GM18505 (cell line): ENCODE measurements at regions not wholly inside any gene's neighbourhood (a gene's known extent, or its start where the extent isn't known, plus 50 kb on each side); places are given as distances from the start of the nearest gene placed in this dataset.
"Not testable (repeated sequence)": the region's sequence is repeated elsewhere in the genome, so short reads cannot be mapped to it uniquely, and the experiment has no call there.

Experiments used
- ATAC-seq: cut with Tn5 transposase; IDR thresholded peaks from one replicate; pipeline ENCODE4 v1.9.1; 2021; ENCODE audit not compliant: unreplicated experiment
- POLR2A ChIP-seq: IDR thresholded peaks from 4 replicates; pipeline ENCODE4 v1.6.1; 2011; ENCODE audit warnings: borderline replicate concordance; ENCODE audit not compliant: insufficient read depth, insufficient read length; ENCODE audit errors: extremely low read depth

DNA sequence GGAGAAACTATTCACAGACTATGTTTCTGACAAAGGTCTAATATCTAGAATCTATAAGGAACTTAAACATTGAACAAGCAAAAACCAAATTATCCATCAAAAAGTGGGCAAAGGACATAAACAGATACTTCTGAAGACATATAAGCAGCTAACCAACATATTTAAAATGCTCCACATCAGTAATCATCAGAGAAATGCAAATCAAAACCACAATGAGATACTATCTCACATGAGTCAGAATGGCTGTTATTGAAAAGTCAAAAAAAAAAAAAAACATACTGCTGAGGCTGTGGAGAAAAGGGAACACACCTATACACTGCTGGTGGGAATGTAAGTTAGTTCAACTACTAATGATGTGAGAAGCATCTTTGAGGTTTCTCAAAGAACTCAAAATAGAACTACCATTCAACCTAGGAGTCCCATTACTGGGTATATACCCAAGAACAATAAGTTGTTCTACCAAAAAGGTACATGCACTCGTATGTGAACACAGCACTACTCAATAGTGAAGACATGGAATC is 220.4 kb upstream of the TFPI start:
- peak; percentile 59 for ATAC-seq
- no peak for TF ChIP-seq POLR2A

DNA sequence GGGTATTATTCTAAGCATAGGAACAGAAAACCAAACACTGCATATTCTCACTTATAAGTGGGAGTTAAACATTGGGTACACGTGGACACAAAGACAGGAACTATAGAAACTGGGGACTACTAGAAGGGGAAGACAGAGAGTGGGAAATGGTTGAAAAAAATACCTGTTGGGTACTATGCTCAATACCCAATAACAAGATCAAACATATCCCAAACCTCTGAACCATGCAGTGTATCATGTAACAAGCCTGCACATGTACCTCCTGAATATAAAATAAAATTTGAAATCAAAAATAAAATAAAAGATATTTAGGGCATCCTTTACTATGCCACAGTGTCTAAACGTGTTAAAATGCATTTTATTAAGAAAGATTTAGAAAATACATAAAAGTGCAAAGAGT is 221.0 kb upstream of the TFPI start:
- no peak for ATAC-seq
- TF ChIP-seq POLR2A, result no peak

DNA sequence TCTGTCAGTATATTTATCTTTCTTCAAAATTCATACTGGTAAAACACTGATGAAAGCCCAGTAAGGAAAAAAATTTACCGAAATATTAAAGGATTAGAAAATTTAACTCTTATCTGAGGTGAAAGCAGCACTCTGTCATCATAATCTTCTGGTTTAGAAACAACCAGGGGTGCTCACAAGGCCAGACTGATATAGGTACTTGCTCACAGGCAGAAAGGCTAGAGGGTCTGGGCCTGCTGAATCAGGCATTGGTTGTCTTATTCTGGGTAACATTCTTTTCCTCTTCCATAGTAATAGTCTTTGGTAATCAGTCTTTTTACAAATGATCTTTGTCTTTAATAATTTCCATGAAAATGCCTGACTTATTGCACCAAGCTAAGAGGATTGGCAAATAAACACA is 221.4 kb upstream of the TFPI start:
- TF ChIP-seq POLR2A, result no peak
- no peak for ATAC-seq

GRCh38 chr2:187782301-187782700 is 228.1 kb upstream of the TFPI start:
- TF ChIP-seq POLR2A, result no peak
- ATAC-seq, result no peak

DNA sequence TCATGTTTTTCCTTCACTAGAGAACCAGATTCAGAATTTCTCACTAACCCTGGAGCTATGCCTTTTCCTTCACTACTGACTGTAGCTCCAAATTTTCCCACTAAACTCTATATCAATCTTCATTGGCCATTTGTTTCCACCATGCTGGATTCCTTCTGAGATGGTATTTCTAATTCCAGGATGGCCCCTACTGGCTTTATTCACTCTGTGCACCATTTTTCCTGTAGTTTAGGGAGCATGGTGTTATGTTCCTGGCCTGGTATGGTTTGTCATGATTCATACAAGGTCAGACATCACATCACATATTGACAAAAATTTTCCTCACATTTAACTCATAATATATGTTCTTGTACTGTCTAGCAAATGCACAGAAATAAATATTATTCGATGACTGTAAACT is 229.2 kb upstream of the TFPI start:
- no peak for TF ChIP-seq POLR2A
- no peak for ATAC-seq

DNA sequence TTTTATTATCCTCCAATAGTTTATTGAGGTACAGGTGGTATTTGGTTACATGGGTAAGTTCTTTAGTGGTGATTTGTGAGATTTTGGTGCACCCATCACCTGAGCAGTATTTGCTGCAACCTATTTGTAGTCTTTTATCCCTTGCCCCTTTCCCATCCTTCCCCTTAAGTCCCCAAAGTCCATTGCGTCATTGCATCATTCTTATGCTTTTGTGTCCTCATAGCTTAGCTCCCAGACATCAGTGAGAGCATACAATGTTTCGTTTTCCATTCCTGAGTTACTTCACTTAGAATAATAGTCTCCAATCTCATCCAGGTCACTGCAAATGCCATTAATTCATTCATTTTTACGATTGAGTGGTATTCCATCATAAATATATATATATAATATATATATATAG is 229.9 kb upstream of the TFPI start:
- ATAC-seq, result not testable (repeated sequence)

GRCh38 chr2:187799601-187800000 is 245.4 kb upstream of the TFPI start:
- TF ChIP-seq POLR2A, result no peak
- no peak for ATAC-seq

GRCh38 chr2:187803816-187804215 is 249.6 kb upstream of the TFPI start:
- no peak for TF ChIP-seq POLR2A
- no peak for ATAC-seq

- no peak for ATAC-seq
- TF ChIP-seq POLR2A, result no peak
These were observed 260.9 kb upstream of the TFPI start for GRCh38 chr2:187815113-187815512.

GRCh38 chr2:187819624-187820023 is 265.4 kb upstream of the TFPI start:
- TF ChIP-seq POLR2A, result no peak
- ATAC-seq, result no peak

- ATAC-seq, result no peak
- no peak for TF ChIP-seq POLR2A
These were observed 270.9 kb upstream of the TFPI start for GRCh38 chr2:187825108-187825507.

DNA sequence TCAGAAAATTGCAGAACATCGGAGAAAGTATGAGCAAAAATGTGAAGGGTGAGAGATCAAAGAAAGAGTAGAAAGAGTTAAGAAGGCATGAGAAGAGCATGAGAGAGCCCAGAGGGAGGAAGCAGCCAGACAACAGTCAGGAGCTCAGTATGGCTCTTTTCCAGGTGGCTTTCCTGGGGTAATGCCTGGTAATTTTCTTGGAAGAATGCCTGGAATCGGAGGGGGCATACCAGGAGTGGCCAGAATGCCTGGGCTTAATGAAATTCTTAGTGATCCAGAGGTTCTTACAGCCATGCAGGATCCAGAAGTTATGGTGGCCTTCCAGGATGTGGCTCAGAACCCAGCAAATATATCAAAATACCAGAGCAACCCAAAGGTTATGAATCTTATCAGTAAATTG is 271.8 kb upstream of the TFPI start:
- no peak for TF ChIP-seq POLR2A

DNA sequence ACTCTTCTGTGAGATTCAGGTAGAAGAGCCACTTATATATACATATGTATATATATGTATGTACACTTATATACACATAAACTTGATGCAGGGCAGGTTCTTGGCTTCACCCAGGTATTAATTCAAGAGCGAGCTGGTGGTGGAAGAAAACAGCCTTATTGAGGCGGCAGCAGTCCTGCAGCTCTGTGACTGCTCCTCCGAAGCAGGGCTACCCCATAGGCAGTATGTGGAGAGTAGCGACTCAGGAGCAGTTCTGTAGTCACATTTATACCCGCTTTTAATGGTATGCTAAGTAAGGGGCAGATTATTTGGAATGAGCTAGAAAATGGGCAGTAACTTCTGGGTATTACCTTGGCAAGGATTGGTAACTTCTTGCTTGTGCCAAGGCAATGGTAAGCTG is 280.6 kb upstream of the TFPI start:
- no peak for ATAC-seq
- no peak for TF ChIP-seq POLR2A

More for the DNA sequence above, 271.8 kb upstream of the TFPI start:
- no peak for ATAC-seq

DNA sequence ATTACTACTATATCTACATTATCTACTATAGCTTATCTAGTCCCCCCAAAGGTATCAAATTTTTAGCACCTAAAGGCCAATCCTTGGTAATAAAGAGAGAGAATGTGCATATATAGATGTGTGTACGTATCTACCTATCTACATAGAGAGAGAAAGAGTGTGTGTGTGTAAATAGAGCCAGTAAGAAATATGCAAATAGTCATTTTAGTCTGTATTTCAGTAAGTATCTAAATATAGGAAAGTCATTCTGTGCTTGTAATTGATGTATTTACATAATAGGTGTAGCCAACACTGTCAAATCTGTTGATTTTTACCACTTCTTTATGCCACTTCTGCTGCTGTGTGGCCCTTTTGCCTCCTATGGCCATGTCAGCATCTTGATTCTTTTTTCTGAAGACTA is 284.5 kb upstream of the TFPI start:
- TF ChIP-seq POLR2A, result no peak
- ATAC-seq, result no peak

DNA sequence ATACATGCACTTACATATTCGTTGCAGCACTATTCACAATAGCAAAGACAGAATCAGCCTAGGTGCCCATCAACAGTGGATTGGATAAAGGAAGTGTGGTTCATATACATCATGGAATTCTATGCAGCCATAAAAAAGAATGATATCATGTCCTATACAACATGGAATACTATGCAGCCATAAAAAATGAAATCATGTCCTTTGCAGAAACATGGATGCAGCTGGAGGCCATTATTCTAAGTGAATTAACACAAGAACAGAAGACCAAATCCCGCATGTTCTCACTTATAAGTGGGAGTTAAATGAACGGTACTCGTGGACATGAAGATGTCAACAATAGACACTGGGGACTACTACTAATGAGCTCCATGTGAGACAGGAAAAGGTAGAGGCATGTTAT is 288.1 kb upstream of the TFPI start:
- no peak for TF ChIP-seq POLR2A
- ATAC-seq, result no peak
